ENCODE measurements at regions not wholly inside any gene's neighbourhood (a gene's known extent, or its start where the extent isn't known, plus 50 kb on each side); places are given as distances from the start of the nearest gene placed in this dataset.

DNA sequence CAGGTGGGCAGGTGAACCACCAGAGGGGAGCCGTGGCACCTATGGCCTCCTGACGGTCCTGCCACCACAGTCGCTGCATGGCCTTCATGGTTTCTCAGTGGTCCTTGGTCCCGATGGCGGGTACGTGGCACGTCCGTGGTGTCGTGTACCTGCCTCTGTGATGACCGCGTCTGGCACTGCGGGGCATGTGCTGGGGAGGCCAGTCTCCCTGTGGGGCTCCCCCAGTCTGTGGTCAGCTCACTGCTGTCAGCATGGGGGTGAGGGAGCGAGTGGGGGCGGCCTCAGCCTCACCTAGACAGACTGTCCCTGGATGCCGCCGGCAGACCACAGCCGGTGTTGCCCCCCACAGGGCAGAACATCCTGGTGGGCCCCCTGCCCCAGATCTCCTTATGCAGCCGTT is 267.2 kb downstream of the SEC23A start:
- Histone ChIP-seq H3K4me3 (ENCODE audit: low read length in 2 of 2) (no peak overlapping the region), H3K27me3 (ENCODE audit: control insufficient read depth in 2 of 2, insufficient read depth in 2 of 2, low read length in 2 of 2) (no peaks in the 10 kb centered on the region), H3K36me3 (ENCODE audit: control insufficient read depth in 2 of 2, insufficient read depth in 2 of 2, low read length in 2 of 2) (no peaks in the 10 kb centered on the region), H3K27ac (ENCODE audit: low read depth in 2 of 2, low read length in 2 of 2) (no peak overlapping the region), H3K9me3 (ENCODE audit: control insufficient read depth in 2 of 2, low read length in 2 of 2) (no peaks in the 10 kb centered on the region), H3K9ac (ENCODE audit: low read depth in 1 of 2, low read length in 2 of 2) (no peak overlapping the region), H3K4me1 (ENCODE audit: control insufficient read depth in 2 of 2, insufficient read depth in 2 of 2, low read length in 2 of 2) (peaks cover 20 to 24% of the 10 kb centered on the region in 2 donors)

DNA sequence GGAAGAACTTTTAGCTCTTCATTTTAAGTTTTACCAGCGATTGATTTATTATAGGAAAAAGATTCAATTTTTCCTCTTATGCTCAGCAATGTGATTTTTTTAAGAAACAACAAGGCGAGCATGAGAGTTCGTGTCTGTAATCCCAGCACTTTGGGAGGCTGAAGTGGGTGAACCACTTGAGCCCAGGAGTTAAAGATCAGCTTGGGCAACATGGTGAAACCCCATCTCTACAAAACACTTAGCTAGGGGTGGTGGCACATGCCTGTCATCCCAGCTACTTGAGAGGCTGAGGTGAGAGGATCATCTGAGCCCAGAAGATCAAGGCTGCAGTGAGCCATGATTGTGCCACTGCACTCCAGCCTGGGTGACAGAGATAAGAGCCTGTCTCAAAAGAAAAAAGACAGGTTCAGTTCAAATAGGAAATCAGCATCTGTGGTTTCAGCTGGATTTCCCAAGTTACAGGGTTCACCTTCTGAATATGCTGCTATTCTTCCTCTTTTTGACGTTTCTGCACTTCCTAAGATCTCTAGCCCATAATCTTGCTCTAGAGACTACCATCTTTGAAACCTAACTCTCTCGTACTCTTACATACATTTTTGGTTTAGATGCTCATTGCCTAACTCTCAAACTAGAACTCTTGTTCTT is 274.7 kb downstream of the SEC23A start:
- H3K4me3 ChIP-seq (ENCODE audit: low read length in 2 of 2), result no peak overlapping the region
- H3K27ac ChIP-seq (ENCODE audit: low read depth in 2 of 2, low read length in 2 of 2), result no peak overlapping the region
- H3K4me1 ChIP-seq (ENCODE audit: control insufficient read depth in 2 of 2, insufficient read depth in 2 of 2, low read length in 2 of 2), result no peaks in the 10 kb centered on the region
- H3K36me3 ChIP-seq (ENCODE audit: control insufficient read depth in 2 of 2, insufficient read depth in 2 of 2, low read length in 2 of 2), result no peaks in the 10 kb centered on the region
- H3K27me3 ChIP-seq (ENCODE audit: control insufficient read depth in 2 of 2, insufficient read depth in 2 of 2, low read length in 2 of 2), result no peaks in the 10 kb centered on the region
- no peaks in the 10 kb centered on the region for H3K9me3 ChIP-seq (ENCODE audit: control insufficient read depth in 2 of 2, low read length in 2 of 2)
- no peak overlapping the region for H3K9ac ChIP-seq (ENCODE audit: low read depth in 1 of 2, low read length in 2 of 2)

DNA sequence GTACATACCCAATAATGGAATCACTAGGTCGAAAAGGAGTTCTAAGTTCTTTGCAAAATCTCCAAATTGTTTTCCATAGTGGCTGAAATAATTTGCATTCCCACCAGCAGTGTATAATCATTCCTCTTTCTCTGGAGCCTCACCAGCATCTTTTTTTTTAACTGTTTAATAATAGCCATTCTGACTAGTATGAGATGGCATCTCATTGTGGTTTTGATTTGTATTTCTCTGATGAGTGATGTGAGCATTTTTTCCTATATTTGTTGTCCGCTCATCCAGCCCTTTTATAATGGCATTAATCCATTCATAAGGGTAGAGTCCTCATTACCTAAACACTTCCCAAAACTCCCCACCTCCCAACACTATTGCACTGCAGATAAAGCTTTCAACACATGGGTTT is 278.3 kb downstream of the SEC23A start:
- Histone ChIP-seq H3K27me3 (ENCODE audit: control insufficient read depth in 2 of 2, insufficient read depth in 2 of 2, low read length in 2 of 2) (no peaks in the 10 kb centered on the region), H3K27ac (ENCODE audit: low read depth in 2 of 2, low read length in 2 of 2) (no peak overlapping the region)

DNA sequence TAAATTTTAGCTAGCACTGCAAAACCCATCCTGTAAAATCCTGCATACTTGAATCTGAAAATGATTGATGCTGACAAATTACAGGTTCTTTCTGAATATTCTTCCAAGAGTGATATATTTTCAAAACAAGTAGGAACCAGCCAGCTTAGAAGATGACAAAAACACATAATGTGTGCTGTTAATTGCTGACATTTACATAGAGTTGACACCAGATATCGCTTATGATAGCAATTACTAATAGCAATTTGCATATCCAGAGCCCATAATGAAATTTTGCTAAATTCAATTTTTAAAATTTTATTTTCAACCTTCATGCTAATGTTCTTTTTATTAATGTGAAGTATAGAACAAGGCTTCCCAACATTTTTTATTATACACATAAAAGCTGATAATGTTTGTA is 284.5 kb downstream of the SEC23A start:
- Histone ChIP-seq H3K36me3 (ENCODE audit: control insufficient read depth in 2 of 2, insufficient read depth in 2 of 2, low read length in 2 of 2) (no peaks in the 10 kb centered on the region), H3K9me3 (ENCODE audit: control insufficient read depth in 2 of 2, low read length in 2 of 2) (no peaks in the 10 kb centered on the region), H3K9ac (ENCODE audit: low read depth in 1 of 2, low read length in 2 of 2) (no peak overlapping the region), H3K27me3 (ENCODE audit: control insufficient read depth in 2 of 2, insufficient read depth in 2 of 2, low read length in 2 of 2) (no peaks in the 10 kb centered on the region), H3K4me3 (ENCODE audit: low read length in 2 of 2) (no peak overlapping the region), H3K4me1 (ENCODE audit: control insufficient read depth in 2 of 2, insufficient read depth in 2 of 2, low read length in 2 of 2) (no peaks in the 10 kb centered on the region), H3K27ac (ENCODE audit: low read depth in 2 of 2, low read length in 2 of 2) (no peak overlapping the region)

More for the DNA sequence above, 278.3 kb downstream of the SEC23A start:
- no peak overlapping the region for H3K9ac ChIP-seq (ENCODE audit: low read depth in 1 of 2, low read length in 2 of 2)
- H3K36me3 ChIP-seq (ENCODE audit: control insufficient read depth in 2 of 2, insufficient read depth in 2 of 2, low read length in 2 of 2), result no peaks in the 10 kb centered on the region
- H3K4me1 ChIP-seq (ENCODE audit: control insufficient read depth in 2 of 2, insufficient read depth in 2 of 2, low read length in 2 of 2), result no peaks in the 10 kb centered on the region
- no peaks in the 10 kb centered on the region for H3K9me3 ChIP-seq (ENCODE audit: control insufficient read depth in 2 of 2, low read length in 2 of 2)
- no peak overlapping the region for H3K4me3 ChIP-seq (ENCODE audit: low read length in 2 of 2)

GRCh38 chr14:38808734-38809455 is 294.1 kb downstream of the SEC23A start:
- no peaks in the 10 kb centered on the region for H3K27me3 ChIP-seq (ENCODE audit: control insufficient read depth in 2 of 2, insufficient read depth in 2 of 2, low read length in 2 of 2)
- H3K9ac ChIP-seq (ENCODE audit: low read depth in 1 of 2, low read length in 2 of 2), result peak overlapping the region; percentile 32 to 51
- peaks cover 0 to 2% of the 10 kb centered on the region in 2 donors for H3K9me3 ChIP-seq (ENCODE audit: control insufficient read depth in 2 of 2, low read length in 2 of 2)
- H3K4me1 ChIP-seq (ENCODE audit: control insufficient read depth in 2 of 2, insufficient read depth in 2 of 2, low read length in 2 of 2), result peaks cover 10 to 11% of the 10 kb centered on the region in 2 donors
- peak overlapping the region; percentile 78 to 88 for H3K27ac ChIP-seq (ENCODE audit: low read depth in 2 of 2, low read length in 2 of 2)
- no peaks in the 10 kb centered on the region for H3K36me3 ChIP-seq (ENCODE audit: control insufficient read depth in 2 of 2, insufficient read depth in 2 of 2, low read length in 2 of 2)
- peak overlapping the region in 1 of 2 donors; percentile 15 for H3K4me3 ChIP-seq (ENCODE audit: low read length in 2 of 2)

- H3K36me3 ChIP-seq (ENCODE audit: control insufficient read depth in 2 of 2, insufficient read depth in 2 of 2, low read length in 2 of 2), result no peaks in the 10 kb centered on the region
- no peak overlapping the region for H3K4me3 ChIP-seq (ENCODE audit: low read length in 2 of 2)
- no peaks in the 10 kb centered on the region for H3K27me3 ChIP-seq (ENCODE audit: control insufficient read depth in 2 of 2, insufficient read depth in 2 of 2, low read length in 2 of 2)
Measured at GRCh38 chr14:38799671-38800070, 303.4 kb downstream of the SEC23A start.

DNA sequence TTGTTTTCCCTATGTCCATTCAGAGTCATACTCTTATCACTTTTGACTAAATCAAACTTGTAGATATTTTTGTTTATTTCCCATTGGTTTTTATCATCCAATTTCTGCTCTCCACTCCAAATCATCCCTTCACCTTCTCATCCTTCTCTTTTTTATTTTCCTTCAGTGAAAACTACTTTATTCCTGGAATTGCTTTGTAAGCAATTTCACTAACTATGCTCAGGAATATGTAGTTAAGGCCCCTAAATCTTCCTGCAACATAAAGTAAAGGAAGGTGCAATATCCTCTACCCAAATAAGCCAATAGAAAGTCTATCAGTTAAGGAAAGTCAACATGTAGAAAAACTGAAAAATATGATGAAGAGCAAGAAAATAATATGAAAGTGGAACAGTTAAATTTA is 308.4 kb downstream of the SEC23A start:
- H3K4me1 ChIP-seq (ENCODE audit: control insufficient read depth in 2 of 2, insufficient read depth in 2 of 2, low read length in 2 of 2), result no peaks in the 10 kb centered on the region
- H3K9me3 ChIP-seq (ENCODE audit: control insufficient read depth in 2 of 2, low read length in 2 of 2), result no peaks in the 10 kb centered on the region
- no peak overlapping the region for H3K27ac ChIP-seq (ENCODE audit: low read depth in 2 of 2, low read length in 2 of 2)
- H3K4me3 ChIP-seq (ENCODE audit: low read length in 2 of 2), result no peak overlapping the region
- no peaks in the 10 kb centered on the region for H3K36me3 ChIP-seq (ENCODE audit: control insufficient read depth in 2 of 2, insufficient read depth in 2 of 2, low read length in 2 of 2)
- H3K9ac ChIP-seq (ENCODE audit: low read depth in 1 of 2, low read length in 2 of 2), result no peak overlapping the region
- no peaks in the 10 kb centered on the region for H3K27me3 ChIP-seq (ENCODE audit: control insufficient read depth in 2 of 2, insufficient read depth in 2 of 2, low read length in 2 of 2)

More at GRCh38 chr14:38799671-38800070, 303.4 kb downstream of the SEC23A start:
- no peaks in the 10 kb centered on the region for H3K4me1 ChIP-seq (ENCODE audit: control insufficient read depth in 2 of 2, insufficient read depth in 2 of 2, low read length in 2 of 2)
- H3K9me3 ChIP-seq (ENCODE audit: control insufficient read depth in 2 of 2, low read length in 2 of 2), result no peaks in the 10 kb centered on the region
- no peak overlapping the region for H3K9ac ChIP-seq (ENCODE audit: low read depth in 1 of 2, low read length in 2 of 2)
- H3K27ac ChIP-seq (ENCODE audit: low read depth in 2 of 2, low read length in 2 of 2), result no peak overlapping the region

DNA sequence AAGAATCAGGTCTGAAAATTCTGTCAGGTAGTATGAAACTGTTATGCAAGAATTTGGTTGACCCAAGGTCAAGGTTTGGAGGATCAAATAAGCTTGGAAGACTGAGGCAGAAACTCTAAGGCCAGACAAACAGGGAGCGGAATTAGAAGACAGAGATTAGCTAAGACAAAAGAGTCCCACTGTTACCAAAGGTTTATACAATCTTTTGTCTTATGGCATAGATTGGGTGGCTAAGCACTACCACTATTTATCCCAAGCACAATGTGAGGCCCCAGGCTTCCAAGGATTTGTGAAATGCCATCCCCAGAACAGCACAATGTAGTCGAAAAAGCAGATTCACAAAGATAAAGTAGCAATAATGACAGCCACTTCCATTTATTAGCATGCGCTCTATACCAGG is 311.2 kb downstream of the SEC23A start:
- H3K9me3 ChIP-seq (ENCODE audit: control insufficient read depth in 2 of 2, low read length in 2 of 2), result no peaks in the 10 kb centered on the region
- no peaks in the 10 kb centered on the region for H3K4me1 ChIP-seq (ENCODE audit: control insufficient read depth in 2 of 2, insufficient read depth in 2 of 2, low read length in 2 of 2)
- H3K36me3 ChIP-seq (ENCODE audit: control insufficient read depth in 2 of 2, insufficient read depth in 2 of 2, low read length in 2 of 2), result no peaks in the 10 kb centered on the region
- H3K27ac ChIP-seq (ENCODE audit: low read depth in 2 of 2, low read length in 2 of 2), result no peak overlapping the region
- H3K27me3 ChIP-seq (ENCODE audit: control insufficient read depth in 2 of 2, insufficient read depth in 2 of 2, low read length in 2 of 2), result no peaks in the 10 kb centered on the region
- no peak overlapping the region for H3K4me3 ChIP-seq (ENCODE audit: low read length in 2 of 2)
- no peak overlapping the region for H3K9ac ChIP-seq (ENCODE audit: low read depth in 1 of 2, low read length in 2 of 2)

DNA sequence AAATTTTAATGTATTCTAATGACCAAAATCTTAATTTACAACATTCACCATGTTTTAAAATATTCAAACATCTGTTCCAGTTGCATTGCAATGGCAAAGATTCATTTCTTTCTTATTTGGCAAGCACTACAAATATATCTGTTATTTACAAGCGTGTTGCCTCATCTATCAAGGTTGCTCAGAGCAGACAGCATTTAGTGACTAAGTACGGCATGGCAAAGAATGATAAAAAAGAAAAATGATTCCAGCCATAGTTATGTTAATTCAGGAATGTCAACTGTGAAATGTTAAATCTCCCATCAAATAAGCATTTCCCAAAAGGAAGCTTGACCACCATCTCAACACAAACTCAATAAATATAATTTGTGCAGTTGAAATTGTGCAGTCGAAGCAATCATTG is 312.1 kb downstream of the SEC23A start:
- Histone ChIP-seq H3K27me3 (ENCODE audit: control insufficient read depth in 2 of 2, insufficient read depth in 2 of 2, low read length in 2 of 2) (no peaks in the 10 kb centered on the region), H3K9me3 (ENCODE audit: control insufficient read depth in 2 of 2, low read length in 2 of 2) (no peaks in the 10 kb centered on the region), H3K9ac (ENCODE audit: low read depth in 1 of 2, low read length in 2 of 2) (no peak overlapping the region), H3K27ac (ENCODE audit: low read depth in 2 of 2, low read length in 2 of 2) (no peak overlapping the region), H3K36me3 (ENCODE audit: control insufficient read depth in 2 of 2, insufficient read depth in 2 of 2, low read length in 2 of 2) (no peaks in the 10 kb centered on the region), H3K4me1 (ENCODE audit: control insufficient read depth in 2 of 2, insufficient read depth in 2 of 2, low read length in 2 of 2) (no peaks in the 10 kb centered on the region), H3K4me3 (ENCODE audit: low read length in 2 of 2) (no peak overlapping the region)

DNA sequence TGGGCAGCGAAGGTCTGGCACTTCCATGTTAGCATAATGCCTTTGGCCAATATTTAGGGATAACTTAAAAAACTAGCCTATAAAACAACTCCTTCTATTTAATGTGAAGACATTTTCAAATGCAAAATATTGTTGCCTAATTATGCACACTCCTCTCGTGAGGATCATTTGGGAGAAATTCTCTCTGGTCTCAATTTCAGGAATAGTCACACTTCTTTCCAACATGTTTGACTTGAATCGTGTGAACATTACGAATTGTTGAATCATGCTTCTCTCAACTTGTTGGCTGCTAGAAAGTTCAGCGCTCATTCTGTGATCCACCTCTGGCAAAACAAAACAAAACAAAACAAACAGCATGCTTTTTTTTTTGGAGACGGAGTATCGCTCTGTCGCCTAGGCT is 313.2 kb downstream of the SEC23A start:
- no peaks in the 10 kb centered on the region for H3K9me3 ChIP-seq (ENCODE audit: control insufficient read depth in 2 of 2, low read length in 2 of 2)
- no peak overlapping the region for H3K27ac ChIP-seq (ENCODE audit: low read depth in 2 of 2, low read length in 2 of 2)
- H3K36me3 ChIP-seq (ENCODE audit: control insufficient read depth in 2 of 2, insufficient read depth in 2 of 2, low read length in 2 of 2), result no peaks in the 10 kb centered on the region
- no peaks in the 10 kb centered on the region for H3K4me1 ChIP-seq (ENCODE audit: control insufficient read depth in 2 of 2, insufficient read depth in 2 of 2, low read length in 2 of 2)
- H3K4me3 ChIP-seq (ENCODE audit: low read length in 2 of 2), result no peak overlapping the region
- H3K27me3 ChIP-seq (ENCODE audit: control insufficient read depth in 2 of 2, insufficient read depth in 2 of 2, low read length in 2 of 2), result no peaks in the 10 kb centered on the region
- H3K9ac ChIP-seq (ENCODE audit: low read depth in 1 of 2, low read length in 2 of 2), result no peak overlapping the region
